ENCODE measurements at regions not wholly inside any gene's neighbourhood (a gene's known extent, or its start where the extent isn't known, plus 50 kb on each side); places are given as distances from the start of the nearest gene placed in this dataset.

GRCh38 chr5:33244441-33245150 is 196.2 kb upstream of the TARS1 start:
- no peak for ATAC-seq (ENCODE audit: low read depth)
- H3K4me3 ChIP-seq (ENCODE audit: severe bottlenecking) = no peak overlapping the region
- DNase-seq (ENCODE audit: low spot score) = no peak

GRCh38 chr5:33254579-33254978 is 186.2 kb upstream of the TARS1 start:
- Histone ChIP-seq H3K36me3 (ENCODE audit: low read depth) (no peaks in the 10 kb centered on the region), H3K4me3 (ENCODE audit: severe bottlenecking) (no peak overlapping the region), H3K4me1 (ENCODE audit: insufficient read depth, poor library complexity, severe bottlenecking) (no peaks in the 10 kb centered on the region), H3K9me3 (ENCODE audit: severe bottlenecking) (no peaks in the 10 kb centered on the region), H3K27me3 (ENCODE audit: insufficient read depth, poor library complexity, severe bottlenecking) (no peaks in the 10 kb centered on the region), H3K27ac (ENCODE audit: poor library complexity, severe bottlenecking) (no peak overlapping the region)
- no peak for ATAC-seq (ENCODE audit: low read depth)
- no peak for TF ChIP-seq CTCF (IDR thresholded peaks at IDR 0.05; ENCODE audit: poor library complexity, severe bottlenecking)
- no peak for DNase-seq (ENCODE audit: low spot score)

More at GRCh38 chr5:33244441-33245150, 196.2 kb upstream of the TARS1 start:
- no peak for TF ChIP-seq CTCF (IDR thresholded peaks at IDR 0.05; ENCODE audit: poor library complexity, severe bottlenecking)
- H3K27ac ChIP-seq (ENCODE audit: poor library complexity, severe bottlenecking) = no peak overlapping the region
- no peaks in the 10 kb centered on the region for H3K4me1 ChIP-seq (ENCODE audit: insufficient read depth, poor library complexity, severe bottlenecking)
- H3K36me3 ChIP-seq (ENCODE audit: low read depth) = no peaks in the 10 kb centered on the region
- no peaks in the 10 kb centered on the region for H3K27me3 ChIP-seq (ENCODE audit: insufficient read depth, poor library complexity, severe bottlenecking)
- no peaks in the 10 kb centered on the region for H3K9me3 ChIP-seq (ENCODE audit: severe bottlenecking)

- Histone ChIP-seq H3K27me3 (ENCODE audit: insufficient read depth, poor library complexity, severe bottlenecking) (no peaks in the 10 kb centered on the region), H3K27ac (ENCODE audit: poor library complexity, severe bottlenecking) (no peak overlapping the region), H3K9me3 (ENCODE audit: severe bottlenecking) (no peaks in the 10 kb centered on the region), H3K4me3 (ENCODE audit: severe bottlenecking) (no peak overlapping the region), H3K36me3 (ENCODE audit: low read depth) (no peaks in the 10 kb centered on the region), H3K4me1 (ENCODE audit: insufficient read depth, poor library complexity, severe bottlenecking) (peaks cover 9% of the 10 kb centered on the region)
- DNase-seq (ENCODE audit: low spot score) = no peak
- peak; percentile 62 for TF ChIP-seq CTCF (IDR thresholded peaks at IDR 0.05; ENCODE audit: poor library complexity, severe bottlenecking)
- ATAC-seq (ENCODE audit: low read depth) = peak; percentile 96
Measured at GRCh38 chr5:33257807-33258429, 182.8 kb upstream of the TARS1 start.

- no peak for TF ChIP-seq CTCF (IDR thresholded peaks at IDR 0.05; ENCODE audit: poor library complexity, severe bottlenecking)
- Histone ChIP-seq H3K27me3 (ENCODE audit: insufficient read depth, poor library complexity, severe bottlenecking) (no peaks in the 10 kb centered on the region), H3K27ac (ENCODE audit: poor library complexity, severe bottlenecking) (no peak overlapping the region), H3K4me1 (ENCODE audit: insufficient read depth, poor library complexity, severe bottlenecking) (peaks cover 9% of the 10 kb centered on the region), H3K4me3 (ENCODE audit: severe bottlenecking) (no peak overlapping the region), H3K9me3 (ENCODE audit: severe bottlenecking) (peaks cover 2% of the 10 kb centered on the region), H3K36me3 (ENCODE audit: low read depth) (no peaks in the 10 kb centered on the region)
- DNase-seq (ENCODE audit: low spot score) (no peak), ATAC-seq (ENCODE audit: low read depth) (no peak)
Measured at GRCh38 chr5:33258553-33258952, 182.2 kb upstream of the TARS1 start.

GRCh38 chr5:33260098-33260497 is 180.7 kb upstream of the TARS1 start:
- no peak for ATAC-seq (ENCODE audit: low read depth)
- H3K36me3 ChIP-seq (ENCODE audit: low read depth) = no peaks in the 10 kb centered on the region

More at GRCh38 chr5:33260098-33260497, 180.7 kb upstream of the TARS1 start:
- Histone ChIP-seq H3K27me3 (ENCODE audit: insufficient read depth, poor library complexity, severe bottlenecking) (no peaks in the 10 kb centered on the region), H3K9me3 (ENCODE audit: severe bottlenecking) (peaks cover 12% of the 10 kb centered on the region), H3K27ac (ENCODE audit: poor library complexity, severe bottlenecking) (no peak overlapping the region), H3K4me3 (ENCODE audit: severe bottlenecking) (no peak overlapping the region), H3K4me1 (ENCODE audit: insufficient read depth, poor library complexity, severe bottlenecking) (peaks cover 9% of the 10 kb centered on the region)
- TF ChIP-seq CTCF (IDR thresholded peaks at IDR 0.05; ENCODE audit: poor library complexity, severe bottlenecking) = no peak
- DNase-seq (ENCODE audit: low spot score) = no peak
